ENCODE measurements at regions not wholly inside any gene's neighbourhood (a gene's known extent, or its start where the extent isn't known, plus 50 kb on each side); places are given as distances from the start of the nearest gene placed in this dataset.

GRCh38 chr7:115707258-115708012, 323.1 kb downstream of the TFEC start:
- no peak overlapping the region for H3K4me2 ChIP-seq (ENCODE audit: low read length)
- H4K8ac ChIP-seq (ENCODE audit: low read depth, low read length), result no peak overlapping the region
- no peak overlapping the region for H4K5ac ChIP-seq (ENCODE audit: low read length)
- no peak overlapping the region for H3K27ac ChIP-seq (ENCODE audit: low read depth, low read length)
- no CpG with 5 or more reads among the region's 12 CpGs for WGBS (ENCODE audit: extremely low coverage, insufficient coverage, low lambda C conversion rate)
- H3K79me2 ChIP-seq (ENCODE audit: control insufficient read depth, insufficient read depth, low read length), result no peaks in the 10 kb centered on the region
- no peak overlapping the region for H3K4me3 ChIP-seq (ENCODE audit: low read length)
- no peaks in the 10 kb centered on the region for H3K27me3 ChIP-seq (ENCODE audit: insufficient read depth, low read length, poor library complexity)
- H3K9ac ChIP-seq (ENCODE audit: low read length), result no peak overlapping the region
- H3K4ac ChIP-seq (ENCODE audit: low read depth, low read length), result peak overlapping the region; percentile 36
- no peaks in the 10 kb centered on the region for H3K4me1 ChIP-seq (ENCODE audit: control insufficient read depth, low read depth, low read length)
- H2BK15ac ChIP-seq (replicated peaks; ENCODE audit: low read depth), result no peak overlapping the region
- no peak overlapping the region for H3K18ac ChIP-seq (ENCODE audit: low read length)
- no peak overlapping the region for H2BK5ac ChIP-seq (ENCODE audit: low read length)
- no peak overlapping the region for H2BK120ac ChIP-seq (ENCODE audit: low read depth, low read length)
- DNase-seq, result peak; percentile 80
- no peaks in the 10 kb centered on the region for H3K79me1 ChIP-seq (ENCODE audit: low read length)
- H3K36me3 ChIP-seq (ENCODE audit: control insufficient read depth, insufficient read depth, low read length), result no peaks in the 10 kb centered on the region
- no peak overlapping the region for H2AK5ac ChIP-seq (ENCODE audit: low read length)
- H3K56ac ChIP-seq (ENCODE audit: low read length), result no peak overlapping the region
- H3K23ac ChIP-seq (ENCODE audit: low read length), result no peak overlapping the region

GRCh38 chr7:115704884-115705283, 325.7 kb downstream of the TFEC start:
- no peak overlapping the region for H2BK120ac ChIP-seq (ENCODE audit: low read depth, low read length)
- no peaks in the 10 kb centered on the region for H3K27me3 ChIP-seq (ENCODE audit: insufficient read depth, low read length, poor library complexity)
- no peaks in the 10 kb centered on the region for H3K79me1 ChIP-seq (ENCODE audit: low read length)
- no peak overlapping the region for H3K4ac ChIP-seq (ENCODE audit: low read depth, low read length)
- no peak overlapping the region for H3K4me2 ChIP-seq (ENCODE audit: low read length)
- H2BK5ac ChIP-seq (ENCODE audit: low read length), result no peak overlapping the region
- no peak overlapping the region for H3K56ac ChIP-seq (ENCODE audit: low read length)
- no peaks in the 10 kb centered on the region for H3K4me1 ChIP-seq (ENCODE audit: control insufficient read depth, low read depth, low read length)
- no peak overlapping the region for H3K27ac ChIP-seq (ENCODE audit: low read depth, low read length)
- no peak overlapping the region for H2BK15ac ChIP-seq (replicated peaks; ENCODE audit: low read depth)
- no peaks in the 10 kb centered on the region for H3K79me2 ChIP-seq (ENCODE audit: control insufficient read depth, insufficient read depth, low read length)
- H3K36me3 ChIP-seq (ENCODE audit: control insufficient read depth, insufficient read depth, low read length), result no peaks in the 10 kb centered on the region
- H3K18ac ChIP-seq (ENCODE audit: low read length), result no peak overlapping the region
- no peak overlapping the region for H2AK5ac ChIP-seq (ENCODE audit: low read length)
- DNase-seq, result no peak
- H4K8ac ChIP-seq (ENCODE audit: low read depth, low read length), result no peak overlapping the region
- H3K9ac ChIP-seq (ENCODE audit: low read length), result no peak overlapping the region
- H4K5ac ChIP-seq (ENCODE audit: low read length), result no peak overlapping the region
- no peak overlapping the region for H3K23ac ChIP-seq (ENCODE audit: low read length)
- H3K4me3 ChIP-seq (ENCODE audit: low read length), result no peak overlapping the region
- WGBS (ENCODE audit: extremely low coverage, insufficient coverage, low lambda C conversion rate), result no CpG with 5 or more reads among the region's 2 CpGs

- Histone ChIP-seq H3K27ac (ENCODE audit: low read depth, low read length) (no peak overlapping the region), H3K56ac (ENCODE audit: low read length) (no peak overlapping the region), H3K18ac (ENCODE audit: low read length) (no peak overlapping the region), H3K79me2 (ENCODE audit: control insufficient read depth, insufficient read depth, low read length) (no peaks in the 10 kb centered on the region), H4K5ac (ENCODE audit: low read length) (no peak overlapping the region), H3K4me2 (ENCODE audit: low read length) (no peak overlapping the region), H3K4me3 (ENCODE audit: low read length) (no peak overlapping the region), H3K4me1 (ENCODE audit: control insufficient read depth, low read depth, low read length) (no peaks in the 10 kb centered on the region), H2BK120ac (ENCODE audit: low read depth, low read length) (no peak overlapping the region), H3K9ac (ENCODE audit: low read length) (no peak overlapping the region), H3K4ac (ENCODE audit: low read depth, low read length) (no peak overlapping the region), H3K36me3 (ENCODE audit: control insufficient read depth, insufficient read depth, low read length) (no peaks in the 10 kb centered on the region), H2BK5ac (ENCODE audit: low read length) (no peak overlapping the region), H2BK15ac (replicated peaks; ENCODE audit: low read depth) (no peak overlapping the region), H3K23ac (ENCODE audit: low read length) (no peak overlapping the region), H4K8ac (ENCODE audit: low read depth, low read length) (no peak overlapping the region), H3K27me3 (ENCODE audit: insufficient read depth, low read length, poor library complexity) (no peaks in the 10 kb centered on the region), H2AK5ac (ENCODE audit: low read length) (no peak overlapping the region), H3K79me1 (ENCODE audit: low read length) (no peaks in the 10 kb centered on the region)
- no CpG with 5 or more reads among the region's 1 CpG for WGBS (ENCODE audit: extremely low coverage, insufficient coverage, low lambda C conversion rate)
- no peak for DNase-seq
Observed at GRCh38 chr7:115701141-115701540, 329.4 kb downstream of the TFEC start.

GRCh38 chr7:115694424-115694823, 336.1 kb downstream of the TFEC start:
- Histone ChIP-seq H3K4me3 (ENCODE audit: low read length) (no peak overlapping the region), H2AK5ac (ENCODE audit: low read length) (no peak overlapping the region)

GRCh38 chr7:115693779-115694178, 336.8 kb downstream of the TFEC start:
- no peaks in the 10 kb centered on the region for H3K36me3 ChIP-seq (ENCODE audit: control insufficient read depth, insufficient read depth, low read length)
- no peak overlapping the region for H2BK5ac ChIP-seq (ENCODE audit: low read length)
- H2AK5ac ChIP-seq (ENCODE audit: low read length), result no peak overlapping the region
- H3K27me3 ChIP-seq (ENCODE audit: insufficient read depth, low read length, poor library complexity), result no peaks in the 10 kb centered on the region
- no peak overlapping the region for H4K5ac ChIP-seq (ENCODE audit: low read length)
- WGBS (ENCODE audit: extremely low coverage, insufficient coverage, low lambda C conversion rate), result no CpG with 5 or more reads among the region's 4 CpGs
- H3K56ac ChIP-seq (ENCODE audit: low read length), result no peak overlapping the region
- H3K23ac ChIP-seq (ENCODE audit: low read length), result no peak overlapping the region
- H3K27ac ChIP-seq (ENCODE audit: low read depth, low read length), result no peak overlapping the region
- H4K8ac ChIP-seq (ENCODE audit: low read depth, low read length), result no peak overlapping the region
- H3K79me2 ChIP-seq (ENCODE audit: control insufficient read depth, insufficient read depth, low read length), result no peaks in the 10 kb centered on the region
- no peak overlapping the region for H3K18ac ChIP-seq (ENCODE audit: low read length)
- no peak overlapping the region for H2BK120ac ChIP-seq (ENCODE audit: low read depth, low read length)
- H3K79me1 ChIP-seq (ENCODE audit: low read length), result no peaks in the 10 kb centered on the region
- H3K4me2 ChIP-seq (ENCODE audit: low read length), result no peak overlapping the region
- no peak overlapping the region for H3K4me3 ChIP-seq (ENCODE audit: low read length)
- H2BK15ac ChIP-seq (replicated peaks; ENCODE audit: low read depth), result no peak overlapping the region
- no peak overlapping the region for H3K4ac ChIP-seq (ENCODE audit: low read depth, low read length)
- no peaks in the 10 kb centered on the region for H3K4me1 ChIP-seq (ENCODE audit: control insufficient read depth, low read depth, low read length)
- H3K9ac ChIP-seq (ENCODE audit: low read length), result no peak overlapping the region
- DNase-seq, result no peak

More at GRCh38 chr7:115694424-115694823, 336.1 kb downstream of the TFEC start:
- H3K79me2 ChIP-seq (ENCODE audit: control insufficient read depth, insufficient read depth, low read length), result no peaks in the 10 kb centered on the region
- H4K8ac ChIP-seq (ENCODE audit: low read depth, low read length), result no peak overlapping the region
- H3K27me3 ChIP-seq (ENCODE audit: insufficient read depth, low read length, poor library complexity), result no peaks in the 10 kb centered on the region
- H4K5ac ChIP-seq (ENCODE audit: low read length), result no peak overlapping the region
- no peak overlapping the region for H2BK120ac ChIP-seq (ENCODE audit: low read depth, low read length)
- H2BK15ac ChIP-seq (replicated peaks; ENCODE audit: low read depth), result no peak overlapping the region
- H3K9ac ChIP-seq (ENCODE audit: low read length), result no peak overlapping the region
- no peaks in the 10 kb centered on the region for H3K36me3 ChIP-seq (ENCODE audit: control insufficient read depth, insufficient read depth, low read length)
- H3K4ac ChIP-seq (ENCODE audit: low read depth, low read length), result no peak overlapping the region
- DNase-seq, result no peak
- no peak overlapping the region for H3K4me2 ChIP-seq (ENCODE audit: low read length)
- no peak overlapping the region for H3K18ac ChIP-seq (ENCODE audit: low read length)
- H3K27ac ChIP-seq (ENCODE audit: low read depth, low read length), result no peak overlapping the region
- H3K79me1 ChIP-seq (ENCODE audit: low read length), result no peaks in the 10 kb centered on the region
- H3K56ac ChIP-seq (ENCODE audit: low read length), result no peak overlapping the region
- H2BK5ac ChIP-seq (ENCODE audit: low read length), result no peak overlapping the region
- no peaks in the 10 kb centered on the region for H3K4me1 ChIP-seq (ENCODE audit: control insufficient read depth, low read depth, low read length)
- no peak overlapping the region for H3K23ac ChIP-seq (ENCODE audit: low read length)

- Histone ChIP-seq H2AK5ac (ENCODE audit: low read length) (no peak overlapping the region), H3K56ac (ENCODE audit: low read length) (no peak overlapping the region), H3K27me3 (ENCODE audit: insufficient read depth, low read length, poor library complexity) (no peaks in the 10 kb centered on the region), H3K4me2 (ENCODE audit: low read length) (no peak overlapping the region), H3K4me1 (ENCODE audit: control insufficient read depth, low read depth, low read length) (no peaks in the 10 kb centered on the region), H3K79me1 (ENCODE audit: low read length) (no peaks in the 10 kb centered on the region), H3K23ac (ENCODE audit: low read length) (no peak overlapping the region), H3K4me3 (ENCODE audit: low read length) (no peak overlapping the region), H2BK5ac (ENCODE audit: low read length) (no peak overlapping the region), H3K27ac (ENCODE audit: low read depth, low read length) (no peak overlapping the region), H3K18ac (ENCODE audit: low read length) (no peak overlapping the region), H3K4ac (ENCODE audit: low read depth, low read length) (no peak overlapping the region), H3K36me3 (ENCODE audit: control insufficient read depth, insufficient read depth, low read length) (no peaks in the 10 kb centered on the region), H3K9ac (ENCODE audit: low read length) (no peak overlapping the region), H4K5ac (ENCODE audit: low read length) (no peak overlapping the region), H2BK120ac (ENCODE audit: low read depth, low read length) (no peak overlapping the region), H2BK15ac (replicated peaks; ENCODE audit: low read depth) (no peak overlapping the region), H3K79me2 (ENCODE audit: control insufficient read depth, insufficient read depth, low read length) (no peaks in the 10 kb centered on the region), H4K8ac (ENCODE audit: low read depth, low read length) (no peak overlapping the region)
- DNase-seq, result no peak
- WGBS (ENCODE audit: extremely low coverage, insufficient coverage, low lambda C conversion rate), result no CpG with 5 or more reads among the region's 1 CpG
Observed at GRCh38 chr7:115689941-115690340, 340.6 kb downstream of the TFEC start.

All from mesendoderm (in vitro differentiated cells).